ENCODE measurements at regions not wholly inside any gene's neighbourhood (a gene's known extent, or its start where the extent isn't known, plus 50 kb on each side); places are given as distances from the start of the nearest gene placed in this dataset.

GRCh38 chr12:25422241-25422640, 130.8 kb downstream of the LMNTD1 start:
- TF ChIP-seq FOS (IDR thresholded peaks at IDR 0.05; ENCODE audit: borderline replicate concordance, insufficient read depth, low read length) (no peak), MAX (IDR thresholded peaks at IDR 0.05; ENCODE audit: insufficient read depth, insufficient read length) (no peak), JUN (IDR thresholded peaks at IDR 0.05; ENCODE audit: borderline replicate concordance, insufficient read depth, insufficient read length, low read depth) (no peak), EZH2 (IDR thresholded peaks at IDR 0.05; ENCODE audit: borderline replicate concordance, low read depth, low read length, severe bottlenecking) (no peak), GATA2 (IDR thresholded peaks at IDR 0.05; ENCODE audit: insufficient read depth, insufficient read length, low read depth, low read length) (no peak), MYC (IDR thresholded peaks at IDR 0.05; ENCODE audit: low read depth, low read length) (no peak), POLR2A (IDR thresholded peaks at IDR 0.05; ENCODE audit: low read depth, low read length) (no peak), CTCF (IDR thresholded peaks at IDR 0.05; ENCODE audit: extremely low read depth in 1 of 2, insufficient read depth in 1 of 2, low read depth in 1 of 2, low read length in 2 of 2) (no peak), POLR2AphosphoS5 (IDR thresholded peaks at IDR 0.05; ENCODE audit: insufficient read depth, low read depth, low read length) (no peak)
- Histone ChIP-seq H4K20me1 (replicated peaks; ENCODE audit: control insufficient read depth, extremely low read depth, insufficient read depth, low read length) (no peaks in the 10 kb centered on the region), H3K79me2 (ENCODE audit: control insufficient read depth, insufficient read depth, low read length) (no peaks in the 10 kb centered on the region), H3K27ac (ENCODE audit: insufficient read depth, low read depth, low read length) (no peak overlapping the region), H3K4me2 (ENCODE audit: insufficient read depth, low read length) (no peak overlapping the region), H3K9me3 (replicated peaks; ENCODE audit: control insufficient read depth, insufficient read depth, low read length) (no peaks in the 10 kb centered on the region), H3K36me3 (ENCODE audit: control insufficient read depth in 2 of 2, extremely low read depth in 1 of 2, insufficient read depth in 2 of 2, low read length in 2 of 2) (no peaks in the 10 kb centered on the region), H2AFZ (ENCODE audit: low read depth, low read length) (no peak overlapping the region), H3K9me1 (replicated peaks; ENCODE audit: control insufficient read depth, extremely low read depth, insufficient read depth, low read length) (no peaks in the 10 kb centered on the region), H3K4me1 (ENCODE audit: control insufficient read depth, extremely low read depth, insufficient read depth, low read length) (no peaks in the 10 kb centered on the region), H3K4me3 (replicated peaks in 1 of 3; ENCODE audit: insufficient read depth in 1 of 3, low read depth in 1 of 3, low read length in 3 of 3) (no peak overlapping the region), H3K9ac (replicated peaks; ENCODE audit: extremely low read depth, insufficient read depth, low read length) (no peak overlapping the region), H3K27me3 (ENCODE audit: control insufficient read depth in 2 of 2, insufficient read depth in 2 of 2, low read length in 2 of 2) (no peaks in the 10 kb centered on the region)
- no TSS peak for BruUV-seq (replicated peaks)
- ChIA-PET CTCF (interaction anchor here (2.9 kb wide), 1 partner anchor 13 kb away, joined by 11 read pairs; no protein-coding TSS in a partner anchor), POLR2A (no interaction called here)
- intact Hi-C loops (cut with micrococcal nuclease) = no loop called here
- dilution Hi-C loops (cut with MboI; ENCODE audit: extremely low pct_ligation_motif_present, low sequenced_read_pairs) = no loop called here
- DNase-seq (ENCODE audit: low read depth, low spot score) = no peak
- FAIRE-seq = no peak

Measured in endothelial cell of umbilical vein (primary cell).